Loucy (cell line): ENCODE measurements at regions not wholly inside any gene's neighbourhood (a gene's known extent, or its start where the extent isn't known, plus 50 kb on each side); places are given as distances from the start of the nearest gene placed in this dataset.

Experiments used
- CTCF ChIP-seq: fragments of 200-600 bp; sonication (generic); conservative IDR thresholded peaks from 2 replicates; pipeline ENCODE4 v1.5.1; 2014; ENCODE audit warnings: mild to moderate bottlenecking, antibody characterized with exemption, low read length
- EZH2phosphoT487 ChIP-seq: fragments of 200-600 bp; IDR thresholded peaks from 2 replicates; pipeline ENCODE4 v1.6.1; 2018; ENCODE audit warnings: antibody characterized with exemption, mild to moderate bottlenecking, moderate library complexity, borderline replicate concordance

- TF ChIP-seq CTCF (no peak), EZH2phosphoT487 (no peak)
Measured at GRCh38 chr18:34659579-34660517, 50.2 kb upstream of the DTNA start.
